H1 (cell line): ENCODE measurements at regions not wholly inside any gene's neighbourhood (a gene's known extent, or its start where the extent isn't known, plus 50 kb on each side); places are given as distances from the start of the nearest gene placed in this dataset.

Source experiments
- GABPA ChIP-seq: IDR thresholded peaks from 2 replicates; pipeline ENCODE4 v1.6.1; 2011; ENCODE audit warnings: mild to moderate bottlenecking, low read length, moderate library complexity, borderline replicate concordance; ENCODE audit not compliant: insufficient read depth
- JUN ChIP-seq: IDR thresholded peaks from 2 replicates; pipeline ENCODE4 v1.6.1; 2011; ENCODE audit warnings: low read depth, mild to moderate bottlenecking, improper control_type of control experiment, low read length
- POLR2A ChIP-seq, 2 experiments: IDR thresholded peaks; 1 replicate in 1 of 2; 2 replicates in 1 of 2; pipeline ENCODE4 v1.6.1; 2011; ENCODE audit warnings: low read depth in 2 of 2, low read length in 2 of 2, mild to moderate bottlenecking in 2 of 2; ENCODE audit errors: control extremely low read depth in 1 of 2
- TF ChIP-seq, protein P1 (sequence below), 3 experiments: IDR thresholded peaks; 1 replicate in 2 of 3; 2 replicates in 1 of 3; pipeline versions ENCODE4 v1.5.1 to v1.6.1; 2011; ENCODE audit warnings: low read length in 3 of 3, mild to moderate bottlenecking in 3 of 3, inconsistent platforms in 2 of 3, low read depth in 1 of 3, moderate library complexity in 1 of 3; ENCODE audit not compliant: insufficient read depth in 1 of 3; ENCODE audit errors: control extremely low read depth in 1 of 3

DNA sequence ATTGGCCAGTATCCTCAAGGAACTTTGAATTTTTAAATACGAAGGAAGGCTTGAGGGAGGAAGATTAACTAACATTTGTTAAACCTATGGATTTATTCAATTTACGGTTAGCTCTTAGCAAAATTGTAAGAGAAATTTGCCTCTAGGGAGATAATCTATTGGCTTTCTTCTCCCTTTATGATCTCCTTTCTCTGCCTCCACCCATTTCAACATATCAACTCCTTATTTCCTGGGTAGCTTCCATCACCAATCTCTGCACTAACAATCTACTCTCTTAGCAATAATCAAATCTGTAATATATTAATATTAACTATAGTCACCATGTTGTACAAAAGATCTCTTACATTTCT is 233.9 kb upstream of the CSNK1A1L start:
- TF ChIP-seq POLR2A (IDR thresholded peaks at IDR 0.05; ENCODE audit: control extremely low read depth in 1 of 2, low read depth in 2 of 2, low read length in 2 of 2), result no peak
- no peak for TF ChIP-seq GABPA
- TF ChIP-seq, protein P1, sequence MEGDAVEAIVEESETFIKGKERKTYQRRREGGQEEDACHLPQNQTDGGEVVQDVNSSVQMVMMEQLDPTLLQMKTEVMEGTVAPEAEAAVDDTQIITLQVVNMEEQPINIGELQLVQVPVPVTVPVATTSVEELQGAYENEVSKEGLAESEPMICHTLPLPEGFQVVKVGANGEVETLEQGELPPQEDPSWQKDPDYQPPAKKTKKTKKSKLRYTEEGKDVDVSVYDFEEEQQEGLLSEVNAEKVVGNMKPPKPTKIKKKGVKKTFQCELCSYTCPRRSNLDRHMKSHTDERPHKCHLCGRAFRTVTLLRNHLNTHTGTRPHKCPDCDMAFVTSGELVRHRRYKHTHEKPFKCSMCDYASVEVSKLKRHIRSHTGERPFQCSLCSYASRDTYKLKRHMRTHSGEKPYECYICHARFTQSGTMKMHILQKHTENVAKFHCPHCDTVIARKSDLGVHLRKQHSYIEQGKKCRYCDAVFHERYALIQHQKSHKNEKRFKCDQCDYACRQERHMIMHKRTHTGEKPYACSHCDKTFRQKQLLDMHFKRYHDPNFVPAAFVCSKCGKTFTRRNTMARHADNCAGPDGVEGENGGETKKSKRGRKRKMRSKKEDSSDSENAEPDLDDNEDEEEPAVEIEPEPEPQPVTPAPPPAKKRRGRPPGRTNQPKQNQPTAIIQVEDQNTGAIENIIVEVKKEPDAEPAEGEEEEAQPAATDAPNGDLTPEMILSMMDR (IDR thresholded peaks at IDR 0.05; ENCODE audit: control extremely low read depth in 1 of 3, insufficient read depth in 1 of 3, low read depth in 1 of 3, low read length in 3 of 3), result no peak
- no peak for TF ChIP-seq JUN
